ENCODE measurements at regions not wholly inside any gene's neighbourhood (a gene's known extent, or its start where the extent isn't known, plus 50 kb on each side); places are given as distances from the start of the nearest gene placed in this dataset.

DNA sequence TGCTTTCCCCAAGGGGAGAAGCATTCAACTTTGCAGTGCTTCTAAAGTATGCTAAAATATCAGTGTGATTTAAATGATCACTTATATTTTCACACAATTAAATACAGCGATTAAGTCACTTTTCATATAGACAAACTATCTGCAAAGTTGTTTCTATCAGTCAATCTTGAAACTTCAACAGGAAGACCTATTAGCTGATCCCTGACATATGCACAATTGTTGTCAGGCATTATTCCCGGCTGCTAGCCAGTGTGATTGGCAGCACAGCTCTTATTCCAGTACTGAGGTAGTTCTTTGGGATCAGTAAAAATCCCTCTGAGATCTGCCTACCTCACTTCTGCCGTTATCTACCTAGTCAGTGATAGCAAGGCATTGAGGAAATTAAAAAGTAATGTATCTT is 629.5 kb downstream of the NR4A2 start:
- no peak overlapping the region for H2BK5ac ChIP-seq (ENCODE audit: insufficient read length, low read length)
- H3K79me1 ChIP-seq (ENCODE audit: insufficient read depth, low read depth, low read length, poor library complexity, severe bottlenecking), result no peaks in the 10 kb centered on the region
- no peaks in the 10 kb centered on the region for H3K4me1 ChIP-seq (ENCODE audit: insufficient read depth, low read length)
- H3K56ac ChIP-seq (ENCODE audit: insufficient read length, low read depth, low read length), result no peak overlapping the region
- no peak overlapping the region for H3K23ac ChIP-seq (ENCODE audit: insufficient read length, low read depth, low read length)
- no peaks in the 10 kb centered on the region for H4K20me1 ChIP-seq (ENCODE audit: control insufficient read depth, insufficient read depth, insufficient read length)
- H2BK12ac ChIP-seq (ENCODE audit: insufficient read length, low read depth, low read length), result no peak overlapping the region
- H3K4ac ChIP-seq (ENCODE audit: low read depth, low read length), result no peak overlapping the region
- H3K4me2 ChIP-seq (ENCODE audit: insufficient read depth, insufficient read length, low read length), result no peak overlapping the region
- H3K14ac ChIP-seq (ENCODE audit: insufficient read depth, low read length), result no peak overlapping the region
- no CpG with 5 or more reads among the region's 3 CpGs for WGBS (ENCODE audit: extremely low coverage, insufficient read length, low lambda C conversion rate)
- no peak overlapping the region for H2BK120ac ChIP-seq (ENCODE audit: low read depth, low read length, poor library complexity, severe bottlenecking)
- no peak overlapping the region for H4K5ac ChIP-seq (ENCODE audit: insufficient read length, low read depth, low read length)
- no peaks in the 10 kb centered on the region for H3K27me3 ChIP-seq (ENCODE audit: insufficient read depth, low read length)
- Mint-ChIP-seq H3K36me3 (ENCODE audit: insufficient read depth in 1 of 3, low read depth in 3 of 3) (no peaks in the 10 kb centered on the region), H3K4me3 (no peak overlapping the region), H3K27ac (no peak overlapping the region), H3K27me3 (ENCODE audit: low read depth) (no peaks in the 10 kb centered on the region), H3K9me3 (no peaks in the 10 kb centered on the region), H3K4me1 (no peaks in the 10 kb centered on the region)
- no peaks in the 10 kb centered on the region for H3K23me2 ChIP-seq (ENCODE audit: insufficient read length, low read depth, low read length, poor library complexity, severe bottlenecking)
- no peak overlapping the region for H3K9ac ChIP-seq (ENCODE audit: extremely low read depth, insufficient read length, low read length)
- no peaks in the 10 kb centered on the region for H3K79me2 ChIP-seq (ENCODE audit: insufficient read depth, low read length)
- H3K18ac ChIP-seq (ENCODE audit: insufficient read length, low read depth, low read length), result no peak overlapping the region
- H3K9me3 ChIP-seq (ENCODE audit: control insufficient read depth, low read depth, low read length), result no peaks in the 10 kb centered on the region
- H3T11ph ChIP-seq (ENCODE audit: low read length), result no peak overlapping the region
- DNase-seq, result no peak
- no peak overlapping the region for H2AFZ ChIP-seq (ENCODE audit: low read length)
- TF ChIP-seq, protein P1, sequence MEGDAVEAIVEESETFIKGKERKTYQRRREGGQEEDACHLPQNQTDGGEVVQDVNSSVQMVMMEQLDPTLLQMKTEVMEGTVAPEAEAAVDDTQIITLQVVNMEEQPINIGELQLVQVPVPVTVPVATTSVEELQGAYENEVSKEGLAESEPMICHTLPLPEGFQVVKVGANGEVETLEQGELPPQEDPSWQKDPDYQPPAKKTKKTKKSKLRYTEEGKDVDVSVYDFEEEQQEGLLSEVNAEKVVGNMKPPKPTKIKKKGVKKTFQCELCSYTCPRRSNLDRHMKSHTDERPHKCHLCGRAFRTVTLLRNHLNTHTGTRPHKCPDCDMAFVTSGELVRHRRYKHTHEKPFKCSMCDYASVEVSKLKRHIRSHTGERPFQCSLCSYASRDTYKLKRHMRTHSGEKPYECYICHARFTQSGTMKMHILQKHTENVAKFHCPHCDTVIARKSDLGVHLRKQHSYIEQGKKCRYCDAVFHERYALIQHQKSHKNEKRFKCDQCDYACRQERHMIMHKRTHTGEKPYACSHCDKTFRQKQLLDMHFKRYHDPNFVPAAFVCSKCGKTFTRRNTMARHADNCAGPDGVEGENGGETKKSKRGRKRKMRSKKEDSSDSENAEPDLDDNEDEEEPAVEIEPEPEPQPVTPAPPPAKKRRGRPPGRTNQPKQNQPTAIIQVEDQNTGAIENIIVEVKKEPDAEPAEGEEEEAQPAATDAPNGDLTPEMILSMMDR (conservative IDR thresholded peaks at IDR 0.05), result no peak
- no peak overlapping the region for H2BK20ac ChIP-seq (ENCODE audit: low read depth, low read length, poor library complexity, severe bottlenecking)
- H2BK15ac ChIP-seq (ENCODE audit: low read depth, low read length), result no peak overlapping the region
- H3K27ac ChIP-seq (ENCODE audit: insufficient read length, low read depth, low read length), result no peak overlapping the region
- no peak overlapping the region for H4K91ac ChIP-seq (ENCODE audit: insufficient read length, low read depth, low read length)
- H2AK5ac ChIP-seq (ENCODE audit: insufficient read length, low read length), result no peak overlapping the region
- no peak overlapping the region for H4K8ac ChIP-seq (replicated peaks; ENCODE audit: insufficient read length, low read depth, low read length)

All from H9 (cell line).